ENCODE measurements at regions not wholly inside any gene's neighbourhood (a gene's known extent, or its start where the extent isn't known, plus 50 kb on each side); places are given as distances from the start of the nearest gene placed in this dataset.

- 100% methylated on average over 1 of the region's 2 CpGs for WGBS (ENCODE audit: insufficient coverage)
- ChIA-PET POLR2A (no interaction called here), CTCF (no interaction called here)
- H3K4me3 ChIP-seq (ENCODE audit: control extremely low read depth in 1 of 5, extremely low read depth in 1 of 5, insufficient read depth in 1 of 5, low read depth in 2 of 5, low read length in 4 of 5): no peak overlapping the region
- no peaks in the 10 kb centered on the region for H3K27me3 Mint-ChIP-seq
- ATAC-seq (ENCODE audit: low read depth) (no peak), DNase-seq (no peak)
- no peaks in the 10 kb centered on the region for H3K27me3 ChIP-seq (replicated peaks in 1 of 4; ENCODE audit: control extremely low read depth in 1 of 4, control insufficient read depth in 3 of 4, insufficient read depth in 4 of 4, low read length in 3 of 4)
- no peak overlapping the region for H3K4me2 ChIP-seq (replicated peaks; ENCODE audit: low read depth, low read length, poor library complexity, severe bottlenecking)
- H3K79me2 ChIP-seq (ENCODE audit: control insufficient read depth, insufficient read depth, low read length): no peaks in the 10 kb centered on the region
- H3K27ac Mint-ChIP-seq: no peak overlapping the region
- intact Hi-C loops (cut with micrococcal nuclease): no loop called here
- no peak overlapping the region for H3K4me3 Mint-ChIP-seq
- H3K9me3 ChIP-seq (ENCODE audit: control extremely low read depth in 1 of 3, control insufficient read depth in 2 of 3, insufficient read depth in 1 of 3, low read length in 2 of 3): no peaks in the 10 kb centered on the region
- H3K27ac ChIP-seq (ENCODE audit: low read length in 2 of 2): no peak overlapping the region
- H3K36me3 ChIP-seq (replicated peaks in 1 of 2; ENCODE audit: control extremely low read depth in 1 of 2, control insufficient read depth in 1 of 2, extremely low read depth in 1 of 2, insufficient read depth in 2 of 2, low read length in 1 of 2): no peaks in the 10 kb centered on the region
- TF ChIP-seq EZH2 (IDR thresholded peaks at IDR 0.05; ENCODE audit: borderline replicate concordance, insufficient read depth, low read depth, low read length, poor library complexity, severe bottlenecking) (no peak), CTCF (IDR thresholded peaks at IDR 0.05) (no peak)
- no peak overlapping the region for H2AFZ ChIP-seq (ENCODE audit: insufficient read depth, low read depth, low read length, poor library complexity, severe bottlenecking)
- H3K9me3 Mint-ChIP-seq (ENCODE audit: insufficient read depth): no peaks in the 10 kb centered on the region
- H3K9ac ChIP-seq (ENCODE audit: low read length): no peak overlapping the region
- no peaks in the 10 kb centered on the region for H3K4me1 ChIP-seq (ENCODE audit: control insufficient read depth in 2 of 2, insufficient read depth in 2 of 2, low read length in 2 of 2)
- H3K4me1 Mint-ChIP-seq: no peaks in the 10 kb centered on the region
- no peaks in the 10 kb centered on the region for H4K20me1 ChIP-seq (ENCODE audit: control insufficient read depth, insufficient read depth, low read length, poor library complexity, severe bottlenecking)
Observed at GRCh38 chr15:98190914-98191313, 230.4 kb downstream of the ARRDC4 start.

- no peak for TF ChIP-seq CTCF (IDR thresholded peaks at IDR 0.05)
- TF ChIP-seq EZH2 (IDR thresholded peaks at IDR 0.05; ENCODE audit: borderline replicate concordance, insufficient read depth, low read depth, low read length, poor library complexity, severe bottlenecking): no peak
- Histone ChIP-seq H3K27ac (ENCODE audit: low read length in 2 of 2) (no peak overlapping the region), H3K9me3 (ENCODE audit: control extremely low read depth in 1 of 3, control insufficient read depth in 2 of 3, insufficient read depth in 1 of 3, low read length in 2 of 3) (no peaks in the 10 kb centered on the region), H3K79me2 (ENCODE audit: control insufficient read depth, insufficient read depth, low read length) (no peaks in the 10 kb centered on the region), H3K4me1 (ENCODE audit: control insufficient read depth in 2 of 2, insufficient read depth in 2 of 2, low read length in 2 of 2) (no peaks in the 10 kb centered on the region), H2AFZ (ENCODE audit: insufficient read depth, low read depth, low read length, poor library complexity, severe bottlenecking) (no peak overlapping the region), H4K20me1 (ENCODE audit: control insufficient read depth, insufficient read depth, low read length, poor library complexity, severe bottlenecking) (no peaks in the 10 kb centered on the region), H3K27me3 (replicated peaks in 1 of 4; ENCODE audit: control extremely low read depth in 1 of 4, control insufficient read depth in 3 of 4, insufficient read depth in 4 of 4, low read length in 3 of 4) (peaks cover 0 to 3% (median 0%) of the 10 kb centered on the region in 4 experiments), H3K4me3 (ENCODE audit: control extremely low read depth in 1 of 5, extremely low read depth in 1 of 5, insufficient read depth in 1 of 5, low read depth in 2 of 5, low read length in 4 of 5) (no peak overlapping the region), H3K36me3 (replicated peaks in 1 of 2; ENCODE audit: control extremely low read depth in 1 of 2, control insufficient read depth in 1 of 2, extremely low read depth in 1 of 2, insufficient read depth in 2 of 2, low read length in 1 of 2) (no peaks in the 10 kb centered on the region), H3K9ac (ENCODE audit: low read length) (no peak overlapping the region), H3K4me2 (replicated peaks; ENCODE audit: low read depth, low read length, poor library complexity, severe bottlenecking) (no peak overlapping the region)
- CTCF ChIA-PET: no interaction called here
- H3K4me1 Mint-ChIP-seq: no peaks in the 10 kb centered on the region
- no peak for DNase-seq
- 100% methylated on average over 1 of the region's 3 CpGs for WGBS (ENCODE audit: insufficient coverage)
- H3K4me3 Mint-ChIP-seq: no peak overlapping the region
- no peak for ATAC-seq (ENCODE audit: low read depth)
- intact Hi-C loops (cut with micrococcal nuclease): no loop called here
- no peaks in the 10 kb centered on the region for H3K9me3 Mint-ChIP-seq (ENCODE audit: insufficient read depth)
- H3K27ac Mint-ChIP-seq: no peak overlapping the region
- POLR2A ChIA-PET: no interaction called here
- no peaks in the 10 kb centered on the region for H3K27me3 Mint-ChIP-seq
Observed at GRCh38 chr15:98195796-98196195, 235.3 kb downstream of the ARRDC4 start.
